Neural progenitor cell (in vitro differentiated cells): ENCODE measurements at regions not wholly inside any gene's neighbourhood (a gene's known extent, or its start where the extent isn't known, plus 50 kb on each side); places are given as distances from the start of the nearest gene placed in this dataset.
"Not testable (repeated sequence)": the region's sequence is repeated elsewhere in the genome, so short reads cannot be mapped to it uniquely, and the experiment has no call there.

Source experiments
- DNase-seq: peaks from one replicate; pipeline ENCODE4 v3.0.0-alpha.2; 2016; ENCODE audit warnings: low spot score
- H2AFZ ChIP-seq: fragments of 200-600 bp; sonication (generic); replicated peaks from 2 replicates; pipeline ENCODE4 v1.6.1; 2016; ENCODE audit warnings: antibody characterized with exemption
- H3F3A ChIP-seq: fragments of 200-600 bp; sonication (generic); 2 replicates; pipeline ENCODE4 v1.6.1; 2016; ENCODE audit warnings: antibody characterized with exemption, low read depth
- H3K27ac ChIP-seq: fragments of 200-600 bp; sonication (generic); 2 replicates; pipeline ENCODE4 v1.5.1; 2016; ENCODE audit warnings: mild to moderate bottlenecking
- H3K27me3 ChIP-seq: fragments of 200-600 bp; sonication (generic); 2 replicates; pipeline ENCODE4 v1.6.1; 2016; ENCODE audit warnings: mild to moderate bottlenecking, moderate library complexity
- H3K36me3 ChIP-seq: fragments of 200-600 bp; sonication (generic); 2 replicates; pipeline ENCODE4 v1.5.1; 2016
- H3K4me1 ChIP-seq: fragments of 200-600 bp; sonication (generic); 2 replicates; pipeline ENCODE4 v1.6.1; 2016; ENCODE audit warnings: mixed run types
- H3K4me2 ChIP-seq: fragments of 200-600 bp; sonication (generic); 2 replicates; pipeline ENCODE4 v1.6.1; 2016
- H3K4me3 ChIP-seq: fragments of 200-600 bp; sonication (generic); 2 replicates; pipeline ENCODE4 v1.5.1; 2016
- H3K79me2 ChIP-seq: fragments of 200-600 bp; sonication (generic); 2 replicates; pipeline ENCODE4 v1.6.1; 2016; ENCODE audit warnings: low read depth
- H3K9ac ChIP-seq: fragments of 200-600 bp; sonication (generic); 2 replicates; pipeline ENCODE4 v1.6.1; 2016
- H3K9me3 ChIP-seq: fragments of 200-600 bp; sonication (generic); 2 replicates; pipeline ENCODE4 v1.5.1; 2016; ENCODE audit warnings: low read depth
- H4K20me1 ChIP-seq: fragments of 200-600 bp; sonication (generic); 2 replicates; pipeline ENCODE4 v1.6.1; 2016; ENCODE audit warnings: low read depth
- H3K27ac Mint-ChIP-seq: 3 replicates; pipeline ENCODE4 v1.8.0; 2021; ENCODE audit warnings: mixed read lengths
- H3K27me3 Mint-ChIP-seq: 2 replicates; pipeline ENCODE4 v1.8.0; 2022; ENCODE audit warnings: low read depth, mild to moderate bottlenecking, inconsistent platforms, moderate library complexity, mixed read lengths; ENCODE audit not compliant: insufficient read depth
- H3K36me3 Mint-ChIP-seq: 3 replicates; pipeline ENCODE4 v1.8.0; 2021; ENCODE audit warnings: mixed read lengths
- H3K4me1 Mint-ChIP-seq: 3 replicates; pipeline ENCODE4 v1.8.0; 2021; ENCODE audit warnings: mixed read lengths
- H3K4me3 Mint-ChIP-seq: 3 replicates; pipeline ENCODE4 v1.8.0; 2021; ENCODE audit warnings: mild to moderate bottlenecking, moderate library complexity, mixed read lengths
- H3K9me3 Mint-ChIP-seq: 3 replicates; pipeline ENCODE4 v1.8.0; 2020; ENCODE audit warnings: mixed read lengths
- CTCF ChIP-seq: fragments of 200-600 bp; sonication (generic); IDR thresholded peaks from 2 replicates; pipeline ENCODE4 v1.5.1; 2017; ENCODE audit warnings: antibody characterized with exemption, mild to moderate bottlenecking
- EZH2 ChIP-seq: fragments of 200-600 bp; sonication (generic); IDR thresholded peaks from 2 replicates; pipeline ENCODE4 v1.6.1; 2017; ENCODE audit warnings: antibody characterized with exemption, mild to moderate bottlenecking, moderate library complexity
- EZH2phosphoT487 ChIP-seq: fragments of 200-600 bp; sonication (generic); IDR thresholded peaks from 2 replicates; pipeline ENCODE4 v1.6.1; 2017; ENCODE audit warnings: antibody characterized with exemption

DNA sequence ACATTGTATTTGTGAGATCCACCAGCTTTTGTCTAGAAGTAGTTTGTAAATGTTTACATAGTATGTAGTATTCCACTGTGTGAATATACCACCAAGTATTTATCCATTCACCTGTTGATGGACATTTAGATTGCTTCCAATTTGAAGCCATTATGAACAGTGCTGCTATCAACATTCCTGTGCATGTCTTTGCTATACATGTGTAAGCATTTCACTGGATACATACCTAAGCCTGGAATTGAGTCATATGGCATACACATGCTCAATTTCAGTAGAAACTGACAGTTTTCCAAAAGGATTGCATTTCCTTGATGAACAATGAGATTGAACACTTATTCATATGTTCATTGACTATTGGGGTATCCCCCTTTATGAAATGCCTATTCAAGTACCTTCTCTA, 540.6 kb upstream of the SOX9 start:
- H3K4me3 ChIP-seq, result no peak overlapping the region
- H3K9me3 Mint-ChIP-seq, result peaks cover 10% of the 10 kb centered on the region
- no peaks in the 10 kb centered on the region for H3K9me3 ChIP-seq
- no peaks in the 10 kb centered on the region for H3F3A ChIP-seq
- no peak overlapping the region for H3K4me2 ChIP-seq
- TF ChIP-seq EZH2phosphoT487 (no peak), EZH2 (no peak), CTCF (no peak)
- peaks cover under 1% of the 10 kb centered on the region for H3K4me1 ChIP-seq
- no peaks in the 10 kb centered on the region for H3K27me3 ChIP-seq
- no peak for DNase-seq
- no peak overlapping the region for H3K27ac Mint-ChIP-seq
- no peak overlapping the region for H3K27ac ChIP-seq
- H3K79me2 ChIP-seq, result no peaks in the 10 kb centered on the region
- H3K9ac ChIP-seq, result no peak overlapping the region
- no peaks in the 10 kb centered on the region for H4K20me1 ChIP-seq
- H3K4me3 Mint-ChIP-seq, result no peak overlapping the region
- H3K27me3 Mint-ChIP-seq, result no peaks in the 10 kb centered on the region
- no peaks in the 10 kb centered on the region for H3K36me3 Mint-ChIP-seq
- no peaks in the 10 kb centered on the region for H3K36me3 ChIP-seq
- H3K4me1 Mint-ChIP-seq, result no peaks in the 10 kb centered on the region
- no peak overlapping the region for H2AFZ ChIP-seq

GRCh38 chr17:71585540-71585939, 535.3 kb upstream of the SOX9 start:
- Histone ChIP-seq H4K20me1 (no peaks in the 10 kb centered on the region), H3F3A (no peaks in the 10 kb centered on the region), H3K4me3 (no peak overlapping the region), H3K4me1 (peaks cover 7% of the 10 kb centered on the region), H3K9ac (no peak overlapping the region), H3K9me3 (no peaks in the 10 kb centered on the region), H2AFZ (no peak overlapping the region), H3K27me3 (no peaks in the 10 kb centered on the region), H3K27ac (no peak overlapping the region), H3K36me3 (no peaks in the 10 kb centered on the region), H3K79me2 (no peaks in the 10 kb centered on the region), H3K4me2 (no peak overlapping the region)
- Mint-ChIP-seq H3K9me3 (no peaks in the 10 kb centered on the region), H3K4me3 (no peak overlapping the region), H3K27ac (no peak overlapping the region), H3K27me3 (no peaks in the 10 kb centered on the region), H3K4me1 (no peaks in the 10 kb centered on the region), H3K36me3 (no peaks in the 10 kb centered on the region)
- no peak for DNase-seq
- TF ChIP-seq EZH2 (no peak), EZH2phosphoT487 (no peak), CTCF (no peak)

- Histone ChIP-seq H3K9me3 (no peaks in the 10 kb centered on the region), H3K4me1 (no peaks in the 10 kb centered on the region), H3K36me3 (no peaks in the 10 kb centered on the region), H3K4me3 (no peak overlapping the region), H3K4me2 (no peak overlapping the region), H2AFZ (no peak overlapping the region), H3K27me3 (no peaks in the 10 kb centered on the region), H3K27ac (no peak overlapping the region), H3K79me2 (no peaks in the 10 kb centered on the region), H3F3A (no peaks in the 10 kb centered on the region), H4K20me1 (no peaks in the 10 kb centered on the region), H3K9ac (no peak overlapping the region)
- no peak for TF ChIP-seq CTCF
- no peak for TF ChIP-seq EZH2phosphoT487
- TF ChIP-seq EZH2, result no peak
- H3K36me3 Mint-ChIP-seq, result no peaks in the 10 kb centered on the region
- H3K27me3 Mint-ChIP-seq, result no peaks in the 10 kb centered on the region
- no peak overlapping the region for H3K27ac Mint-ChIP-seq
- H3K9me3 Mint-ChIP-seq, result no peaks in the 10 kb centered on the region
- H3K4me3 Mint-ChIP-seq, result no peak overlapping the region
- H3K4me1 Mint-ChIP-seq, result no peaks in the 10 kb centered on the region
- no peak for DNase-seq
Measured at GRCh38 chr17:71592431-71592830, 528.4 kb upstream of the SOX9 start.

DNA sequence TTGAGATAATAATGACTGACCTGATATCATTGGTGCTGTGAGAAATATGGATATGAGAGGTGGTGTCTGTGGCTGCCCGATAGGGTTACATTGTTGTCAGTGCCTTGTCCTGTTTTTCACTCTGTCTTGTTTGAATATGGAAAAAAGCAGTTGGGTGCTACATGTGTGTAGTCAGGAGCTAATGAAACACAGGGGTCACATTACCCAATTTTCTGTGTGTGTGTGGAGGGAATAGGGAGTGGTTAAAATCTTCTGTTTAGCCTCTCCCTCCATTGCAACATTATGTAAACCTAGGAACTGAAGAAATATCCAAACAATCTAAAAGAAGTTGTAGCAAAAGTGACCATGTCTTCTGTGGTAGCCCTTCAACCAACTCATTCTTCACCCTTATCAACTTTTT, 527.7 kb upstream of the SOX9 start:
- Histone ChIP-seq H3K27me3 (no peaks in the 10 kb centered on the region), H3K4me3 (no peak overlapping the region), H3K9me3 (no peaks in the 10 kb centered on the region), H3K79me2 (no peaks in the 10 kb centered on the region), H3K4me2 (no peak overlapping the region), H3F3A (no peaks in the 10 kb centered on the region), H4K20me1 (no peaks in the 10 kb centered on the region), H3K4me1 (no peaks in the 10 kb centered on the region), H3K9ac (no peak overlapping the region), H3K27ac (no peak overlapping the region), H2AFZ (no peak overlapping the region), H3K36me3 (no peaks in the 10 kb centered on the region)
- no peak overlapping the region for H3K4me3 Mint-ChIP-seq
- H3K9me3 Mint-ChIP-seq, result no peaks in the 10 kb centered on the region
- no peak for DNase-seq
- H3K36me3 Mint-ChIP-seq, result no peaks in the 10 kb centered on the region
- no peak overlapping the region for H3K27ac Mint-ChIP-seq
- H3K4me1 Mint-ChIP-seq, result no peaks in the 10 kb centered on the region
- TF ChIP-seq EZH2phosphoT487 (no peak), EZH2 (no peak), CTCF (no peak)
- no peaks in the 10 kb centered on the region for H3K27me3 Mint-ChIP-seq

DNA sequence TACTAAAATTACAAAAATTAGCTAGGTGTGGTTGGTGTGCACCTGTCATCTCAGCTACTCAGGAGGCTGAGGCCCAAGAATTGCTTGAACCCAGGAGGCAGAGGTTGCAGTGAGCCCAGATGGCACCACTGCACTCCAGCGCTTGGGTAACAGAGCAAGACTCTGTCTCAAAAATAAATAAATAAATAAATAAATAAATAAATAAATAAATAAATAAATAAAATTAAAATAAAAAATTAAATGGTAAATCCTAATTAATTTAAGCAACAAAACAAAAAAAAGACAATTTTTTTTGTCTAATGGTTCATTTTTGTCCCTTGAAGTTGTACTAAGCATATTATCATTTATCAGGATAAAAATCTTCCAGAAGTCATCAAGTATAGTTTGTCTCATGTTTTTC, 521.2 kb upstream of the SOX9 start:
- not testable (repeated sequence) for H3K9me3 Mint-ChIP-seq, H3K27ac Mint-ChIP-seq

More for the DNA sequence above, 521.2 kb upstream of the SOX9 start:
- not testable (repeated sequence) for H3K27ac ChIP-seq, H3K4me1 Mint-ChIP-seq, H3K36me3 ChIP-seq, H3K4me2 ChIP-seq, DNase-seq, H3K4me3 ChIP-seq, H3K9me3 ChIP-seq, H3F3A ChIP-seq, H4K20me1 ChIP-seq, H2AFZ ChIP-seq, H3K9ac ChIP-seq, H3K79me2 ChIP-seq, H3K27me3 ChIP-seq, H3K27me3 Mint-ChIP-seq, H3K36me3 Mint-ChIP-seq, H3K4me1 ChIP-seq, H3K4me3 Mint-ChIP-seq
